ENCODE measurements at regions not wholly inside any gene's neighbourhood (a gene's known extent, or its start where the extent isn't known, plus 50 kb on each side); places are given as distances from the start of the nearest gene placed in this dataset.
"Not testable (repeated sequence)": the region's sequence is repeated elsewhere in the genome, so short reads cannot be mapped to it uniquely, and the experiment has no call there.

DNA sequence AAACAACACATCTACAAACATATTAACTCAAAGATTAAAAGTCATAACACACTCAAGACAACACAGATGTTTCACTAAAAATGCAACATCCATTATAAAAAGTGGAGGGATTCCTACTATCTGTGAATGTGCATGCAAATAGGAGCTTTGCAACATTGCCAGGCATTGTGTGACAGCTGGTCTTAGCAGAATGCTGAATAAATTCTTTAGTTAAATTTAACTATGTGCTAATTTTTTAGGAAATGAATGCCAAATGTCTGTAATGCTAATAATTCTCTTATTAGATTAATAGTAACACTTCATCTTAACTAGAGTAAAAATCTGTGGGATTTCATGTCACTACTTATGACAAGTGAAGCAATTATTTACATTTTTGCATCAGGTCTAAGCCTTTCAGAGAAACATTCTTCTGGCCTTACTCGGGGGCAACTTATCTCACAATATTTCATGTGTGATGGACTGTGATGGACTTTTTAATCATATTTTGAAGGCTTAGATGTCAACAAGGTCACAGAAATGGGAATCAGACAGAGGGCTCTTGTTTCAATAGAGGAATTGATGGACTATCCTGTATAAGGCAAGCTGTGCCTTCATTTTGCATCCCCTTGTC lies 524.6 kb upstream of the KCND2 start:
- no peak for DNase-seq

DNA sequence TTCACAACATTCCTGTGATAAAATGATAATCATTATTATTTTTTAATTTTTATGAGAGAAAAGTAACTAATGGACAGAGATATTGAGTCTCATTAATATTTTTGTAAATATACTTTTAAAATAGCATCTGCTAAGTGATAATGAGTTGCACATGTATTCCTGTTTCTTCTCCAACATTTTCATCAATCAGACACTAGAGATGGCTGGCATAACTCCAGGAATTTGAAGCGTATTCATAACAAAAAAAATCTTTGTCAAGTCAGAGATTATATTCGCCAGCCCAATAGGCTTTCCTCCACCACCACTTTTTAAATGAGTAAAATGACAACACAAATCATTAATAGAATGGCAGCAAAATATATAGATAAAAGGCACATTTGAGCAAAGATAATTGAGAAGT lies 524.0 kb upstream of the KCND2 start:
- DNase-seq, result peak; percentile 7

DNA sequence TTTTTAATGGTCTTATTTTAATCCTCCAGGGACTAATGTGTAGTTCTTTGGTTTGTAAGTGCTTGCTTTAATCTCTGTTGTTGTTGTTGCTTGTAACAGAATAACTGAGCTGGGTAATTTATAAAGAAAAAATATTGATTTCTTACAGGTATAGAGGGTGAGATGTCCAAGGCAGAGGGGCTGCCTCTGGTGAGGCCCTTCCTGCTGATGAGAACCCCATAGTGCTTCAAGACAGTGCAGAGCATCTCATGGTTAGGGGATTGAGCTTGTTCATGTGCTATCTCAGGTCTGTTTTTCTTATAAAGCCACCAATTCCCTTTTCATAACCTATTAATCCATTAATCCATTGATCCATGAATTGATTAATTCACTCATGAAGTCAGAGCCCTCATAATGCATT lies 516.3 kb upstream of the KCND2 start:
- no peak for DNase-seq

DNA sequence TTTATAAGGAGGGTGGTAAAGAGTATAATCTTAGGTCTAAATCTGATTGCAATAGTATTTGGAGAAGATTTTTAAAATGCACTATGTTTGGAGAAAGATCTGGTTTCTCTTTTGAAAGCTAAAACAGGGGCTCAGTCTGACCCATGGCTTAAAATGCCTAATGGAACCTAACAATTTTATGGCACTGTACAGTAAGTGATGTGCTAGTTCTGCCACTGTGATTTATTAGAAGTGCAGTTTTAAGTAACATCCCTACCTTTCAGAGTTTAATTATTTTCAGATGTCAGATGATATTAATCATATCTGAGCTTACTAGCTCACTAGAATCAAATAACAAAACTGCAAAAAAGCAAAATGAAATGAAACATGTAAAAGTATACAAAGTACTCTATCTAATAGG lies 514.7 kb upstream of the KCND2 start:
- no peak for DNase-seq

DNA sequence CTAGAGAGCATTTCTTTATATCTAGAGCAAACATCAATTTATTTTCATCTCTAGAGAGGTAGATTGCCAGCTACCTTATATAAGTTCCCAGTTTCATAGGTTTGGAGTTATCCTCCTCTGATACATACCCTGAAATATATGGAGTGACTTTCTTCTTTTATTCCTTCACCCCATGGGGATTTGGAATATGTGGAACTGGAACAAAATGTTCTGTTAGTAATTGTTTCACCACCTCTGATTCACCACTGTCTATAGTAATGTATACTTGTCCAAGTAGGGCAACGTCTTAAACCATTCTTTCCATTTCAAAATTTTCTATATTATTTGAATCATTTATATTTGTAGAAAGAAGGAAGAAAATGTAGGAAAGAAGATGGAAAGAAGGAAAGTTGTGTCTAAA lies 511.2 kb upstream of the KCND2 start:
- DNase-seq, result no peak

DNA sequence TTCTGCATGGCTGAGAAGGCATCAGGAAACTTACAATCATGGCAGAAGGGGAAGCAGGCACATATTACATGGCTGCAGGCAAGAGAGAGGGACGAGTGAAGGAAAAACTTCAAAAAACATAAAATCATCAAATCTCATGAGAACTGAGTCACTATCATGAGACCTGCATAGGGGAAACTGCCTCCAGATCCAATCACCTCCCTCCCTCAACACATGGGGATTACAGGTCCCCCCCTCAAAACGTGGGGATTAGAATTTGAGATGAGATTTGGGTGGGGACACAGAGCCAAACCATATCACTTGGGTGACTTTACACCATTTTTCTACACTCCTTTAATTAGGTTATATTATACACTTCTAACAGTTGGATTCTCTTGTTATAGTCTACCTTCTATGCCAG lies 490.7 kb upstream of the KCND2 start:
- DNase-seq, result no peak

DNA sequence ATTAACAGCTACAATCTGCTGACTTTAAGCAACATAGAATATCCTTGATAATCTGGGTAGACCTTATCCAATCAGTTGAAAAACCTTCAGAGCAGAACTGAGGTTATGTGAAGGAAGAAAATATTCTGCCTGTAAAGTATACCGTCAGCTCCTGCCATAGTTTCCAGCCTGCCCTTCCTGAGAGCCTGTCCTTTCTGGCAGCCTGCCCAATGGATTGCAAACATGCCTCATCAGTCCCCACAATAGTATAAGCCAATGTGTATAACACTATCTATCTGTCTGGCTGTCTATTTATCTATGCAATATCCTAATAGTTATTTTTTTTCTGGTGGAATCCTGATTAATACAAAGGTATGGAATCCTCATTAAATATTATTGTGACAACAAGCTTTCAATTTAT lies 489.2 kb upstream of the KCND2 start:
- DNase-seq, result peak; percentile 21

DNA sequence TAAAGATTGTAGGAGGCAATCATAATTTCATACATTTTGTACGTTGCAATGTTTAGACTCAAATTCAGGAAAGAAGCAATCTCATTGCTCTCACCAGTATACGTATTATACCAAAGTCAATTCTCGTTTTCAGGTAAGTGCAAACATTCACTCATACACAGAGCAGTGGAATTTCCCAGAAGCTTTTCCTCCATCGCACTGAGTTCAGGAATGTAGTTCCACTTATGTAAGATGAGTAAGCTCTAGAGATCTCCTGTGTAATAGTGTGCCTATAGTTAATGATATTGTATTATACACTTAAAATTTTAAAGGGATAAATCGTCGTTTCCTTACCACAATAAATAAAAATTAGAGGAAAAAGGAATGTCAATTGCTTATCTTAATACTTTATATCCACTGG lies 470.8 kb upstream of the KCND2 start:
- DNase-seq, result no peak

DNA sequence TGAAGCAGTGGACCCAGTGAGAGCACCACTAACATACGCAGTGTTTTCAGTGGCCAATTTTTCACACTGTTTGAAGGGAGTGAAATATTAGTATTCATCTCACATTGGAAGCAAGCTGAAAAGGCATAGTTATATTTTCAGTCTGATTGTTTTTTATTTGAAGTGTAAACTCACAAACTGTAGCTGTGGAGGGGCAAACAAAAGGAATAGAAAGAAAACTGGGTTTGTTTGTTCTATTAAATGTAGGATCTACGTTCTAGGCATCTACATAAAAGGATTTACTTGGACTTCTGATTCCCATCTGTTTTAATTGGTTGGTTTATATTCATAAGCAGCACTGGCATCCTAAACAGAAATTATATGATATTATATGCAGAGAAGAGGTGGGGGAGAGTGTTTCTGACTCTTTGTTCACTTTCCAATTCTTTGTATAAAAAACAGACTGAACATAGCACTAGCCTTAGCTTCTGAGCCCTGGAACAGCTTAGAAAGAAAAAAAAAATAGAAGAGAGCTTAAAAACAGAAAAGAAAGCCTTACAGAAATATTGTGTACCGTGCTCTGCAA lies 447.8 kb upstream of the KCND2 start:
- no peak for DNase-seq

DNA sequence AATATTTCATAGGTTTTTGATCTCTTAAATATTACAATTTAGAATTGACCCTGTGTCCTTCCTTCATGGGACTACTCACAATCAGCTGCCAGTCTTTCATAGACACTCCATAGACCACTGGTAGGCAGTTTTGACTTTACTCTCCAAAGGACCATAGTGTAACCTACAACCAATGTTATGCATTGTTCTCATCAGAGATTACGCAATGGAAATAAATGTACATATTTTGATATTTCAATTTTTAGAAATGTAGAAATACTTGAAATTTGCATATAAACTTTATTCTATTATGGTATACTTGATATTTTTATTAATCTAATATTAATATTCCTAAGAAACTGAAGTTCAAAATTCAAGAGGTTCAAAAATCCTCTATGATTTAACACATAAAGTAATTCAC lies 446.4 kb upstream of the KCND2 start:
- no peak for DNase-seq

DNA sequence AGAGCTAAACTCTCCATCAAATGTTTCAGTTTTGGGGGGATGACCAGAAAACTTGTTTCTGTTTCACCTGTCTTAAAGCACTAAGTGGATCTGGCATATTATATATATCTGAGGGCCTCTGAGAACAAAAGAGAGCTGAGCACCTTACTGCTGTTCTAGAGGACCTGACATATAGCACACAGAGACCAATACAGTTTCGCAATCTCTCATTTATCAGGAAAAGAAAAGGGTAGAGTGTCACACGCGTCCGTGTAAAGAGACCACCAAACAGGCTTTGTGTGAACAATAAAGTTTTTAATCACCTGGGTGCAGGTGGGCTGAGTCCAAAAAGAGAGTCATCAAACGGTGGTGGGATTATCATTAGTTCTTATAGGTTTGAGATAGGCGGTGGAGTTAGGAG lies 434.5 kb upstream of the KCND2 start:
- no peak for DNase-seq

DNA sequence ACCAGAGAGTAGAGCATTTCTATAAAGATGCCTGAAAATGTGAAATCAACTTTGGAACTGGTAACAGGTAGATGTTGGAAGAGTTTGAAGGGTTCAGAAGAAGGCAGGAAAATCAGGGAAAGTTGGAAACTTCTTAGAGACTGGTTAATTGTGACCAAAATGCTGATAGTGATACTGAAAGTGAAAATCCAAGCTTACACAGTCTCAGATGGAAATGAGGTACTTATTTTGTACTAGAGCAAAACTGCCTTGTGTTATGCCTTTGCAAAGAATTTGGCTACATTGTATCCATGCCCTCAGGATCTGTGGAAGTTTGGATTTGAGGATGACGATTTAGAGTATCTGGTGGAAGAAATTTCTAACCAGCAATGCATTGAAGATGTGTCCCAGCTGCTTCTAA lies 430.6 kb upstream of the KCND2 start:
- DNase-seq, result no peak

DNA sequence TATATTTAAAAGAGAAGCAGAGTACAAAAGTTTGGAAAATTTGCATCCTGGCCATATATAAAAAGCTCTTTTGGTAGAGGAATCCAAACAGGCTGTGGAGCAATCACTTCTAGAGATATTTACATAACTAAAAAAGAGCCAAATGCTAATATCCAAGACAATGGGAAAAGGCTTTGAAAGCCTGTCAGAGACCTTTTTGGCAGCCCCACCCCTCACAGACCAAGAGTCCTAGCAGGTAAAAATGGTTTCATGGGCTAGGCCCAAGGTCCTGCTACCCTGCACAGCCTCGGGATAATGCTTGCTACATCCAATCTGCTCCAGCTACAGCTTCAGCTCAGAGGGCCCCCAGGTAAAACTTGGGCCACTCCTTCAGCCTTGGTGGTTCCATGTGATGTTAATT lies 430.2 kb upstream of the KCND2 start:
- DNase-seq, result no peak

DNA sequence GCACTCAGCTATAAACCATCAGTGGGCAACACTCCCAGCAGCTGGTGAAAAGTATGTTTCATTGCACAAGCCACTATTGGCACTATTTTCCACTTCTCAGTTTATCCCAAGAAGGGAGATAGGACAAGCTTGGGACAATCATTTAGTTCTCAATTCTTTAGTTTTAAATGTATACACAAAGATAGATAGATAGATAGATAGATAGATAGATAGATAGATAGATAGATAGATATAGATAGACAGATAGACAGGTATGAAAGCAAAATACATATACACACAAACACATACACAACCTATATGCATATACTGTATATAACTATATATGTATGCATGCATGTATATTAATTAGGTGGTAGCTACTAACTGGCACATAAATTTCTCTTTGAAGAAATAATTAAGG lies 411.6 kb upstream of the KCND2 start:
- DNase-seq, result no peak

DNA sequence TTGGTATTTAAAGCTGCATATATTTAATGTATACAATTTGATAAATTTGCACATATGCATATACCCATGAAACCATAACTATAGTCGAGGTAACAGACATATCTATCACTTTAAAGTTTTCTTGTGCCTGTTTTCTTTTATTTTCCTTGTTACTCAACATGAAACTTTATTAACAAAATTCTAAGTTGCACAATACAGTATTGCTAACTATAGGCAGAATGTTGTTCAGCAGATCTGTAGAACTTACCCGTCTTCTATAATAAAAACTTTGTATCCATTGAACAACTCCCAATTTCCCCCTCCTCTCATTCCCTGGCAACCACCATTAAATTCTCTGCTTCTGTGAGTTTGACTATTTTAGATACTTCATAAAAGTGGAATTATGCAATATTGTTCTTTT lies 404.6 kb upstream of the KCND2 start:
- no peak for DNase-seq

DNA sequence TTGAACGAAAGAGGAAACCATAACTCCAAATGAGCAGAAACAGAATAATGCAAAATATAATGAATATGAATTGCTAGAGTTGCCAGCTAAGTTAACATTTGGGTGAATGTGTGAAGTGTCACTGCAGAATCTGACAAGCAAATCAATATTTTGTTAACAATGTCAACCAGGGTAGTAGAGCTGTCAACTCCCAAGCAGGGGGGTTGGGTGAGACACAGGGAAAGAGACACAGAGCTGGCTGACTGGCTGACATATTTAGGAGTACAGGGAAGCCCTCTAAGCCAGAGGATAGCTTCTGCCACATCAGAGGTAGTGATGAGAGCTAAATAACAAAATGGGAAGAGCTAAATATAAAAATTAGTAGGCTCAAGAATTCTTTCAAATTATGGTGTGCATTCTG lies 393.1 kb upstream of the KCND2 start:
- DNase-seq, result no peak

DNA sequence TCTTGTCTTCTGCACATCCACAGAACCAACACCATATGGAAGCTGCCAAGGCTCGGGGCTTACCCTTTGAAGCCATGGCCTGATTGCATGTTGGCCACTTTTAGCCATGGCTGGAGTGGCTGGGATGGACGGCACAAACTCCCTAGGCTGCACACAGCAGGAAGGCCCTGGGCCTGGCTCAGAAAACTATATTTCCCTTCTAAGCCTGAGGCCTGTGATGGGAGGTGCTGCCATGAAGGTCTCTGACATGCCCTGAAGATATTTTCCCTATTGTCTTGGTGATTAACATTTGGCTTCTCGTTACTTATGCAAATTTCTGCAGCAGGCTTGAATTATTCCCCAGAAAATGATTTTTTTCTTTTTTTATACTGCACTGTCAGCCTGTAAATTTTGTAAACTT lies 387.0 kb upstream of the KCND2 start:
- no peak for DNase-seq

DNA sequence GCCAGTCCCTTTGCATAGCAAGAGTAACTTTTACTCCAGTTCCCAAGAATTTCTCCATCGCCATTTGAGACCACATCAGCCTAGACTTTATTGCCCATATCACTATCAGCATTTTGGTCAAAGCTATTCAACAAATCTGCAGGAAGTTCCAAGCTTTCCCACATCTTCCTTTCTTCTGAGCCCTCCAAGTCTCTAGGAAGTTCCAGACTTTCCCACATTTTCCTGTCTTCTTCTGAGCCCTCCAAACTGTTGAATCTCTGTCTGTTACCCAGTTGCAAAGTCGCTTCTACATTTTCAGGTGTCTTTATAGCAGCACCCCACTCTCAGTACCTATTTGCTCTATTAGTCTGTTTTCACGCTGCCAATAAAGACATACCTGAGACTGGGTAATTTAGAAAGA lies 386.4 kb upstream of the KCND2 start:
- not testable (repeated sequence) for DNase-seq

DNA sequence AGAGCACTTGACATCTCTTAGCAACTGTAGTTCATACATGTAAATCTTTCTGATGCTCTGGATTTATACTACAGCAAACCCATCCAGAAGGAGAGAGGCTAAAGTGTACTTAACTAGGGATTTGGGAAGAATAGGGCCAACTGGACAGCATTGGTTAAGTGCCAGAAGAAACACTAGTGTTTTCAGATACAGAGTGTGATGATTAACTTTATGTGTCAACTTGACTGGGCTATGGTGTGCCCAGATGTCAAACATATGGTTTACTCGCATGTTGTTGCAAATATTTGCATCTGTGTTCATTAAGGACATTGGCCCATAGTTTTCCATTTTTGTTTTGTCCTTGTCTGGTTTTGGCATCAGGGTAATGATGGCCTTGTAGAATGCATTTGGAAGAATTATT lies 384.7 kb upstream of the KCND2 start:
- no peak for DNase-seq

DNA sequence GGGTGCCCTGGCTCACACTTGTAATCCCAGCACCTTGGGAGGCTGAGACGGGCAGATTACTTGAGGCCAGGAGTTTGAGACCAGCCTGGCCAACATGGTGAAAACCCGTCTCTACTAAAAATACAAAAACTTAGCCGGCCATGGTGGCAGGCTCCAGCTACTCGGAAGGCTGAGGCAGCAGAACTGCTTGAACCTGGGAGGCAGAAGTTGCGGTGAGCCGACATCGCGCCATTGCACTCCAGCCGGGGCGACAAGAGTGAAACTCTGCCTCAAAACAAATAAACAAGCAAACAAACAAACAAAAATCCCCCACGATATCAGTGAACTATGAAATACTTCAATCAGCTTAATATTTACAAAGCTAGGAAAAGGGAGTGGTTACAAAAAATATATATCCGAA lies 382.3 kb upstream of the KCND2 start:
- DNase-seq, result no peak

DNA sequence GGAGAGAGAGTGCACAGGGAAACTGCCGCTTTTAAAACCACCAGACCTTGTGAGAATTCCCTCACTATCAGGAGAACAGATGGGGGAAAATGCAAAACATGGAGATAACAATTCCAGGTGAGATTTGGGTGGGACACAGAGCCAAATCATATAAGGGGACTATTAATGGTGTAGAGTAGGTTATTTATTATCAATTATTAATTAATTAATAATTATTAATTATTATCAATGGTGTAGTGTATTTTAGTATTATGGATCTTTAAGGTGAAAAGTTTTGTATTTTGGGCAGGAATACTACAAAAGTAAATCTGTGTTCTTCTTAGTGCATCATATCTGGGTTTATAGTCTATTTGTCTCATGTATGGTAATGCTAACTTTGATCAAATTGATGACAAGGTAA lies 377.7 kb upstream of the KCND2 start:
- DNase-seq, result no peak

DNA sequence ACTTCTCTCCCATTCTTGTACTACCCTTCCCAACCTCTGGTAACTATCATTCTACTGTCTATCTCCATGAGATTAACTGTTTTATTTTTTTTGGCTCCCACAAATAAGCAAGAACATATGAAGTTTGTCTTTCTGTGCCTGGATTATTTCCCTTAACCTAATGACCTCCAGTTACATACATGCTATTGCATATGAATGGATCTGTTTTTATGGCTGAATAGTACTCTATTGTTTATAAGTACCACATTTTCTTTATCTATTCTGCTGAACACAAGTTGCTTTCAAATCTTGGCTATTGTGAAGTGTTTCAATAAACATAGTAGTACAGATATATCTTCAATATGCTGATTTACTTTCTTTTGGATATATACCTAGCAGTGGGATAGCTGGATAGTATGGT lies 376.6 kb upstream of the KCND2 start:
- no peak for DNase-seq

DNA sequence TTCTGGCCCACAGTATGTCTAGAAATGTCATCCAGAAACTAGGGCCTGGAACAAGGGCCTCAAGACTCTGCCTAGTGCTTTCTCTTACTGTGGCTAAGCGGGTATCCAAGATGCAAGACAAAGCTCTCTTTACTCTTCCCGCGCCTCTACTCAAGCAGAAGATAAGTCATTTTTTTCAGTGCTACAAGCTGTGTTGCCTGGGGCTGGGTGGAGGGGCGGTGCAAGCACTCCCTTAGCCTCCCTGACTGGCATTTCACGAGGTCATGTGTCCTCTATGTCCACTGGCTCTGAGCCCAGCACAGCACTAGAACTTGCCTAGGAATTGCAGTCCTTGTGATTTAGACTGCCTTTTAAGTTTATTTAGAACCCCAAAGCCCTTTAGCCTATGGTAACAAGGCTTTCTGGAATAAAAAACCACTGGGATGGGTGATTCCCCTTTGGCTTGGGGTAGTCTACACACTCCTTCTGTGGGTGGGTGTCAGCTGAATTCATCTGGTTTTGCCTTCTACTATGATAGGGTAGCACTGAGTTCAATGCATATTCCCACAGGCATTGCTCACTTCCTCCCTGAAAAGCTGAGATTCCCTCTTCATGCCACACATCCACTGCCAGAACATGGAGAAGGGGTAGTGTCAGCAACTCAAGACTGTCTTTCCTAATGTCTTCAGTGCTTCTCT lies 371.8 kb upstream of the KCND2 start:
- no peak for DNase-seq

DNA sequence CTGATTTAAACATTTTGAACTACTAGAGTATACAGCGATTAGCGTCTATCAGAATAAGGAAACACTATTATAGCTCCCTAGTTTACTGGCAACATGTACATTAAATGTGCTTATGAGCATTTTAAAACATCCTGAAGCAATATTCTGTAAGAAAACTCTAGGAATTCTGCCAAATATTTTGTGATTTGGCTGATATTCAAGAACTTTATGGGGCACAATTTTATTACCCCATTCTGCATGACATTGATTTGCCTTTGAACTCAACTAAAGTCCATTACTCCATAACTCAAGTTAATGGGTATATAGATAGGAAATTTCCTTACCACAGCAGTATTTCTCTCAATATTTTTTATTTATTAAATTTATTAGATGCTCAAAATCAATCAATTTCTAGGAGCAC lies 369.9 kb upstream of the KCND2 start:
- DNase-seq, result no peak

DNA sequence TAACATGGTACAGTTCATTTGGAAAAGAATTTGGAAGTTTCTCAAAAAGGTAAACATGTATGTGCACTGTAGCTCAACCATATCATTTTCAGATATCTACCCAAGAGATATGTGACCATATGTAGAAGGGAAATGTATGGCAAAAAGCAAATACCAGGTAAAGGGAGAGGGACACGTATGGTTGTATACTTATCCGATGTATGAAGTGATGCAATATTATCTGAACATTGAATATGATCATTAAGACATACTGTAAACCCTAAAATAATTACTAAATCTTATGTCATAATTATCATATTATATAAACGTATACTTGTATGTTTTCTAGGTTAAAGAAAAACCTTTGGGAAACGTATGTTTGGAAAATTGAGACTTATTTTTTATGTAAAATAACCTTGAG lies 367.5 kb upstream of the KCND2 start:
- DNase-seq, result no peak
